ENCODE measurements at regions not wholly inside any gene's neighbourhood (a gene's known extent, or its start where the extent isn't known, plus 50 kb on each side); places are given as distances from the start of the nearest gene placed in this dataset.
"Not testable (repeated sequence)": the region's sequence is repeated elsewhere in the genome, so short reads cannot be mapped to it uniquely, and the experiment has no call there.

DNA sequence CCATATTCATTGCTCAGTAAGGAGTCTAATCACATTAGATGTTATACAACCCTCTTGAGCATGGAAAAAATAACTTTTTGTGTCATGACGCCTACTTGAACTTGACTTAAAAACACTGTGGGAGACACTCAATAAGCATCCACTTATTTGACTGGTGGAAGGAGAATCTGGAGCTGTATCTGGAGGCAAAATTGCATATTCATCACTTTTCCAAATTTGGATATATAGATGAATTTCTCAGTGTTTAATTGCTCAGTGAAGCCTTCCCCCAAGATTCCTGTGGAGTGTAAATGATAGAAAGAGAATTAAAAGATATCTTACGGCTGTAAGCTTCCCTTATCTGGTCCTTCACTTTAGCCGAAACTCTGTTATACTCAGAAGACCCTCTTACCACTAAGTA is 610.7 kb upstream of the ADGRL2 start:
- no peak for DNase-seq

DNA sequence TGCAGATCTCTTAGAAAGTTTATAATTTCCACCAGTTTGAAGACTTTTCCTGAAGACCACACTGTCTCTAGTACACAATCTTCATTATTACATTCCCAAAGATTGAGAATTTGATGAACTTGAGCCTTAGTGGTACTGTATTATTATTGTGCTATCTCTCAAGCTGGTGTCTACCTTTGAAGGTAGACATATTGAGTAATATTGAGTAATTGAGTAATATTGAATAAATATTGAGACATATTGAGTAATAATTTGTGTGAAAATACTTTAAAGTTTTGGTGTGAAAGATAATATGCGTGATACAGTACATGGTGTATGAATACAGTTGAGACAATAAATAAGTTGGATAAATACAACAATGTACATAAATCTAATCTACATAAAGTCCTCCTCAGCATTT is 613.1 kb upstream of the ADGRL2 start:
- no peak for DNase-seq

DNA sequence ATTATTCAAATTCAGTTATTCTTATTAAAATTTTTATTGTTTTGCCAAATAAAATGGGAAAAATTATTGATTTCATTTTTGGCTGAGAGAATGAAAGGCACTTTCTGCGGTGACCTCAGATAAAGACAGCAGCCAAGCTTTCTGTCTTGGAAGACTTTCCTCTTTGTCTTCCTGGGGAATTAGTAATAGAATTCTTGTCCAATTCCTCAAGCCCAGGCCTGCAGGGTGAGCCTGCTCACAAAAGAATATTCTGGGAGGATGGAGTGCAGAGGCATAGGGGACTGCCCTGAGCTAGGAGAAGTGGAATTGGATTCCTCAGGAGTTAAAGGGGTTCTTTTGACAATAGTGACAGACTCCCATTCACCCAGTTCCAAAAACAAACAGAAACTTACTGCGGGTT is 614.5 kb upstream of the ADGRL2 start:
- no peak for DNase-seq

DNA sequence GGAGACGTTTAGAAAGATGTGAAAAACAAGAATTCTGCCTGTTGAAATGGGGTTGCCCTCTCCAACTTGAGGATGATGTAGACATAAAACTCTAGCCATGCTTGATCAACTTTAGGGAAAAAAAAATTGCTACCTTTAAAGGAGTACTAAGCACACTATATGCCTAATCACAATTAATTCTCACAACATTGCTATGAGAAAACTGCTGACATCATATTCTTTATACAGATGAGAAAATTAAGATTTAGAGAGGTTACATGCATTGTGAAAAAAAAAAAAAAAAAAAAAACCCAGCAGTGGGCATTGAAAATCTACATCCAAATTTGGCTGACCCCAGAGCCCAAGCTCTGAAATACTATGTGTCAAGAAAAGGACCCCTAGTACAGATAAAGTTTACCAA is 617.2 kb upstream of the ADGRL2 start:
- DNase-seq: no peak

DNA sequence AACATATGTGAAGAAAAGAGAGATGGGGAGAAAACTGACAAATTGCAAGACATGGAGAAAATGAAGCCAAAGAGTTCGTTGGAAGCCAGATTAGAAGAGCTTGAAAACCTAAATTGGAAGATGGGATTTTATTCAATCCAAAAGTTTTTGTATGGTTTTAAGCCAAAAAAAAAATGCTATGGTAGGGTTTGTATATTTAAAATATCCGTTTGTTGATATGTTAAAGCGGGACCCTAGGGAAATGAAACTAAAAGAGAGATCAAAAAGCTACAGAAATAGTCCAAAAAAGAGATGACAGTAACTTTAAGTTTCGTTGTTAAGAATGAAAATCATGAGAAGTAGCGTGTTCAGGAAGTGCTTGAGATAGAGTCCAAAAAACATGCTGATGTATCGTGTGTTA is 617.7 kb upstream of the ADGRL2 start:
- no peak for DNase-seq

DNA sequence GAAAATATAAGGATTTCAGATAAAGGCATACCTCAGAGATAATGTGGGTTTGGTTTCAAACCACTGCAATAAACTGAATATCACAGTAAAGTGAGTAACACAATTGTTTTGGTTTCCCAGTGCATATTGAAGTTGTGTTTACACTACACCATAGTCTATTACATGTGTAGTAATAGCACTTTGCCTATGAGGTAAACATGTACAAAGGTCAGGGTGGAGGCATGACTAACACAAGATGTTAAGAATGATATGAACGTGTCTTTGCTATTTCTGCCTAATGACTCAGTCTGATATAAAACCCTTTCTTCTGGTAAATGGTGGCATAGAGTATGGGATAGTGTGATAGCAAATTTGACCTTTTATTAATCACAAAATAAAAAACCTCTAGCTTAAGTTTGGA is 621.5 kb upstream of the ADGRL2 start:
- DNase-seq: no peak

DNA sequence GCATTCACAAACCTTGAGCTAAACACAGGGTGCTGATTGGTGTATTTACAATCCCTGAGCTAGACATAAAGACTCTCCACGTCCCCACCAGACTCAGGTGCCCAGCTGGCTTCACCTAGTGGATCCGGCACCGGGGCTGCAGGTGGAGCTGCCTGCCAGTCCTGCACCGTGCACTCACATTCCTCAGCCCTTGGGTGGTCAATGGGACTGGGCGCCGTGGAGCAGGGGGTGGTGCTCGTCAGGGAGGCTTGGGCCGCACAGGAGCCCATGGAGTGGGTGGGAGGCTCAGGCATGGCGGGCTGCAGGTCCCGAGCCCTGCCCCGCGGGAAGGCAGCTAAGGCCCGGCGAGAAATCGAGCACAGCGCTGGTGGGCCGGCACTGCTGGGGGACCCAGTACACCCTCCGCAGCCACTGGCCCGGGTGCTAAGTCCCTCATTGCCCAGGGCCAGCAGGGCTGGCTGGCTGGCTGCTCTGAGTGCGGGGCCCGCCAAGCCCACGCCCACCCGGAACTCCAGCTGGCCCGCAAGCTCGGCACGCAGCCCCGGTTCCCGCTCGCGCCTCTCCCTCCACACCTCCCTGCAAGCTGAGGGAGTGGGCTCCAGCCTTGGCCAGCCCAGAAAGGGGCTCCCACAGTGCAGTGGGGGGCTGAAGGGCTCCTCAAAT is 622.2 kb upstream of the ADGRL2 start:
- not testable (repeated sequence) for DNase-seq

DNA sequence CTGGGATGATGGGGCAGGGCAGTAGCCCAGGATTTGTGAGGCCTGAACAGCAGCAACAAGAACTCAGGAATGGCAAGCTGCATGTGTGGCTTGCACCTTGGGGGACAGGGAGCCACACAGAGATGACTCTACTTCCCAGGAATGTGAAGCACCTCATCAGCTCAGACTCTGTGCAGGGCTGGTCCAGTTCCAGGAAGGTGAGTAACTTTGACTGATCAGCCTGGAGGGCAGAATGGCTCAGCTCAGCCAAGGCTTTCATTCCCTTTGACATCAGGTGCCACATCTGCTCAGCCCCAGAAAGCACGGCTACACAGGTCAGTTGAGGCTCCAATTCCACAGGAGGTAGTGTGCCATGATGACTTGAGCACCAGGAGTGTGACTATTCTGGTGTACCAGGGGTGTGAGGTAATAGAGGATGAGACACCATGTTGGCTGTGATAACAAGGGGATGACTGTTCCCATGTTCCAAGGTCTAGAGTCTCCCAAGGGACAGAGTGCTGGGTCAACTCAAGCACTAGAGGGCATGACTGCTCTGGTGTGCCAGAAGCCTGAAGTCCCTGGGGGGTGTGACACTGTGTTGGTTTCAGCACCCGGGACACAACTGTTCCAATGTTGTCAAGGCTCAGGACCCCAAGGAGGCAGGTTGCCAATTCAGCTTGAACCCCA is 625.8 kb upstream of the ADGRL2 start:
- DNase-seq: no peak

DNA sequence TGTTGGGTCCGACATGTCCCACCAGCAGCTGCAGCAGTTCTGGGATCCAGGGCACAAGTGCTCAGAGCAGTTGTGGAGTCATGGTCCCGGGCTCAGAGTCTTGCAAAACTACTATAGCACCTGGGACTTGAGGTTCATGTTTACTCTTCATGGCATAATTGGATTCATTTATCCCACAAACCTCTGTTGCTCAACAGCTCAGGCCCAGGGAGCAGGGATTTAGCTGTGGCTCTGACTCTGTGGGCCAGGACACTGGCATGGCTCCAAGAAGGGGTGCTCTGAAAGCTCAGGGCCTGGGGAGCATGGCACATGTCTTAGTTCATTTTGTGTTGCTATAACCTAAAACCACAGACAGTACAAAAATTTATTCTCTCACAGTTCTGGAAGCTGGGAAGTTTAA is 626.7 kb upstream of the ADGRL2 start:
- no peak for DNase-seq

DNA sequence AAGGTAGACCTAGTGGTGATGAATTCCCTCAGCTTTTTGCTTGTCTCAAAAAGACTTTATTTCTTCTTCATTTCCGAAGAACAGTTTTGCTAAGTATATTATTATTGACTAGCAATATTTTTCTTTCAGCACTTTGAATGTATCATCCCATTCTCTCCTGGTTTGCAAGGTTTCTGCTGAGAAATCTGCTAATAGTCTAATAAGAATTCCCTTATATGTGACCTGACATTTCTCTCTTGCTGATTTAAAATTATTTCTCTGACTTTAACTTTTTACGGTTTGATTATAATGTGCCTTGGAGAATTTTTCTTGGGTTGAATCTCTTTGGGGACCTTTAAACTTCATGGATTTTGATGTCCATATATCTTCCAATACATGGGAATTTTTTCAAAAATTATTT is 628.3 kb upstream of the ADGRL2 start:
- no peak for DNase-seq

DNA sequence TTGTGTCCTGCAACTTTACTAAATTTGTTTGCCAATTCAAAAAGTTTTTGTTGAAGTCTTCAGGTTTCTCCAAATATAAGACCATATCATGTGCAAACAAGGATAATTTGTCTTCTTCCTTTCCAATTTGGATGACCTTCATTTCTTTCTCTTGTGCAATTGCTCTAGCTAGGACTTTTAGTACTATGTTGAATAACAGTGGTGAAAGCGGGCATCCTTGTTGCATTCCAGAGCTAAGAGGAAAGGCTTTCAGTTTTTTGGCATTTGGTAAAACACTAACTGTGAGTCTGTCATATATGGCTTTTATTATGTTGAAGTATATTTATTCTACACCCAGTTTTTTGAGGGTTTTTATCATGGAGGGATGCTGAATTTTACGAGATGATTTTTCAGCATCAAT is 630.0 kb upstream of the ADGRL2 start:
- no peak for DNase-seq

DNA sequence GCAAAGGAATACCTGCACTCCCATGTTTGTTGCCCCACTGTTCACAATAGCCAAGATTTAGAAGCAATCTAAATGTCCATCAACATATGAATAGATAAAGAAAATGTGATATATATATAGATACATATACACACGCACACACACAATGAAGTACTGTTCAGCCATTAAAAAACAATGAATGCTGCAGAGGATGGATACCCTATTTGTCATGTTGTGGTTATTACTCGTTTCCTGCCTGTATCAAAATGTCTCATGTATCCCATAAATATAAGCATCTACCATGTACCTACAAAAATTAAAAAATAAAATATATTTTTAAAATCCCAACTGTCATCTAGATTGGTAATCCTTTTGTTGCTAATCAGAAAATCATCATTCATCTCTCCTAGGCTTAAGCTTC is 634.8 kb upstream of the ADGRL2 start:
- no peak for DNase-seq

DNA sequence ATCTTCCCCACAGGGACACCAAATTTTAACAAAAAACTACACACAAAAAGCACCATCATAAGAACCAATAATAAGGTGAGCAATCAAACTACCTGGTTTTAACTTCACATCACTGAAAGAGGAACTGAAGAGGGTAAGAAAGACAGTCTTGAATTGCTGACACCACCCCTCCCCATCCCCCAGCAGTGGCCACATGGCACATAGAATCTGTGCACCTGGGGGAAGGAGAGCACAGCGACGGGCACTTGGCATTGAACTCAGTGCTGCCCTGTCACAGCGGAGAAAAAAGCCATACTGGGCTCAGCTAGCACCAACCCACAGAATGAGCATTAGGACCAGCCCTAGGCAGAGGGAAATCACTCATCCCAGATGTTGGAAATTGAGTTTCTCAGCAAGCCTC is 640.0 kb upstream of the ADGRL2 start:
- DNase-seq: no peak

DNA sequence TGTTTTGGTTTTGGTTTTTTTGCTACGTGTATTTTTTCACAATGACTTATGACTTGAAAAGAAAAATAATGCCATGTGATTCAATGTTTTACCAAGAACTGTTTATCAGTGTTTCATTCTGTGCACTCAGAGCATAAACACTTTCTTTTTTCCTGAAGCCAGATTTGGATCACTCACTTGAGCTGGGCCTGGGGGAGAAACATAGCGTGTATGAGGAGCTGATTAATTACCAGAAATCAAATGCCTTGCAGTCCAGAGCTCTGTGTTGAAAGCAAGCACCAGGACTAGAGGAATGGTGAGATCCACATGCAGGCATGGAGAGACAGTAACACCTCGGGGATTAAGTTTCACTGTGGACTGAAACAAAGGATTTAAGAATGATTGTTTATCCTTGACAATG is 642.1 kb upstream of the ADGRL2 start:
- DNase-seq: no peak

DNA sequence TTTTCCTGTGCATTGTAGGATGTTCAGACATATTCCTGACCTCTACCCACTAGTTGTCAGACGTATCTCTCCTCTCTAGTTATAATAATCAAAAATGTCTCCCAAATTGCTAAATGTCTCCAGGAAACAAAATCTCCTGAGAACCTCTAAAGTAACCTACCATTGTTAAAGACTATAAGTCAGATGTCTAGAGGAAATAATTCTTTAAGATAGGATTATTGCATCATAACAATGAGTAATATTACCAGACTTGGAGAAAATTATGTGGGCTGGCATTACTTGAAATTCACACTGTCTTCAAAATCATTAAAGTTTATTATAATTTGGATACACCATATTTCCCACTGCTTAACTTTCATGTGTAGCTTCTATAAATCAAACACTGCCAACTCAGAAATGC is 643.0 kb upstream of the ADGRL2 start:
- no peak for DNase-seq

DNA sequence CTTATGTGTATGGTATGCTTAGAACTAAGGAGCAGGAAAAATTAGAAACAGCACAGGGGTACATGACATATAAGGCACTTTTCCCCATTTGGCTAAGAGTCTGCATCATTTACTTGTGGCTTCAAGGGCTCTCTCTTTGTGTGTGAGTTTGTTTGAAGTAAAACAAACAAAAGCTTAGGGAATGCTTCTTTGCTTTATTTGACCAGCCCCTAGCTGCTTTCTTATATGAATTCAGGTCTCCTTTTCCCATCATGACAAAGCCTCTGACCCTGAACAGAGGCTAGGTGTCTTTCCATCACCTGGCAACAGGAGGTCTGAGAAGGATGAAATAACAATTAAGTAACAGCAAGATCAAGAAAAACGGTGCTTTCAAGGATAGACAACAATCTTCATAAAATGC is 643.8 kb upstream of the ADGRL2 start:
- no peak for DNase-seq

DNA sequence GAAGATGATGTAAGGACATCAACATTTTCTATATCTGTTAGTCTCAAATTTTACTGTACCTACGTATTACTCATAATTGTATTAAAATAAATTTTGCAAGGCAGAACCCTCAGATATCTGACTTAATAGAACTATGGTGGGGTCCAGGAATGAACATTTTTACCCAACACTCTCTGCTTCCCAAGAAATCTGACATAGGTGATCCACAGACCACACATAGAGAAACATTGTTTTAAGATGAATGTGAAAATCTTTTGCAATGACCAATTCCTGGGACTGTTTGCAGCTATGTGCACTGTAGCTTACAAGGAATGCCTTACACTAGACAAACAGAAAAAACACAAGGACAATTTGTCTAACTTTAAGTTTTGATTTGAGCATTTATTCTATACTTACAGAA is 645.6 kb upstream of the ADGRL2 start:
- no peak for DNase-seq

DNA sequence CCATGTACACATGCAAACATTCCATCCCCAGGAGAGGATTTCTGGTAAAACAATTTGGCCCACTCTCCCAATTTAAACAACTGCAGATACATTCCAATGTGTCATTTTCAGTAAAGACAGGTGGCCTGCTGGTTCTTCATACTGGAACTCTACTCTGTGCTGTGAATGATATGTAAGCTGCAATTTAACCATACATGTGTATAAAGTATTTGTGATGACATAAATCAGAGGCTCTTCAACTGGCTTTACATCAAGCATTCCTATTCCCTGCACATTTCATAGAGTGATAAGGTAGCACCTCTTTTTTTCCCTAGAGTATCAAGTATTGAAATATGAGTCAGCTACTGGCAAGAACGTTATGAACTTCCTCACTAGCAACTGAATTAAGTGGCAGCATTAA is 649.5 kb upstream of the ADGRL2 start:
- DNase-seq: no peak

DNA sequence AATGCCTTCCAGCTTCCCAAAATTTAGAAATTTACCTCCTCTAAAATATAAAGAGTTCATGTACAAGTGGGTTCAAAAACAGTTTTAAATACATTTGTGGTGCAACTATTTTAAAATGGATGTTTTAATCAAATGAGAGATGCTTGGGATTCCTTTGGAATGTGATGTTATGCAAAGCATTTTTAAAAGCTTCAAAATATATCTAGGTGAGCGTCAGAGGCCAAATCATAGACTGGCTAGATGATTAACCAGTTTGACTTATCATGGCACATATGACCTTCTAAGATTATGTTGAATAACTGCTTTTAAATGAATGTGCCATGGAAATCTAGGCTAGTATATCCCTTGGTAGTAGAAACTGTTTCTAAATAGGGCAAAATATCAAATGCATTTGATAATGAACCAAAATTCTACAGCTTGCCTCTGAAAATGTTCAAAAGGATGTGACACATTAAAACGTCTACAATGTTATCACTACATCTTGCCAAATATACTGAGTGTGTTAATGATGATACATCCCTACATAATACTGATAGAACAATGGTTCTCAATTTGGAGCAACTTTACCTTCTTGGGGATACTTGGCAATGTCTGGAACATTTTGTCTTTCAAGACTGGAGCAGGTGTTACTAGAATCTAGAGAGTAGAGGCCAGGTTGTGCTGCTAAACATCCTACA is 650.9 kb upstream of the ADGRL2 start:
- DNase-seq: no peak

DNA sequence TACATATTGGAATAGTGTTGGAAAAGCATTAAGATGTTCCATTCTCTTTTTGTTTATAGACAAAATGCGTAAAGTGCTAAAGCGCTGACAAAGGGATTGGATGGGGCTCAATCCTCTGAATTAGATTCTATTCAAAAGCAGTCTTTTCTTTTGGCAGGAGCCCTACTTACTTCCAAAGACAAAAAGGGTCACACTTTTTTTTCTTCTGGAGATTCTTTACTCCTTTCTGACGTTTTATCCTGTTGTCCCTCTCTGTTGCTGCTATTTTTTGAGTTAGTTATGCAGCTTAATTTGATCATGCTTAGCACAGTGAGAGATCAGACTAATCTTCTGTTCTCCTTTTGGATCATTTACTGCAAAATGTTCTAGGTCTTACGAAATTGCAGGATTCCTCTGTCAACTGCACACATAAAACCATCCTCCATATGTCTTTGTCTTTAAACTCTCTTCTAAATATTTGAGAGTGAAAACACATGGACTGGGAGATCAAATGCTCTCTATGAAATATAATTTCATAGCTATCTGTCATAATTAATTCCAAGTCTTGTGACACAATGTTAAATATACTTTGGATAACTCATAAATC is 656.4 kb upstream of the ADGRL2 start:
- no peak for DNase-seq

DNA sequence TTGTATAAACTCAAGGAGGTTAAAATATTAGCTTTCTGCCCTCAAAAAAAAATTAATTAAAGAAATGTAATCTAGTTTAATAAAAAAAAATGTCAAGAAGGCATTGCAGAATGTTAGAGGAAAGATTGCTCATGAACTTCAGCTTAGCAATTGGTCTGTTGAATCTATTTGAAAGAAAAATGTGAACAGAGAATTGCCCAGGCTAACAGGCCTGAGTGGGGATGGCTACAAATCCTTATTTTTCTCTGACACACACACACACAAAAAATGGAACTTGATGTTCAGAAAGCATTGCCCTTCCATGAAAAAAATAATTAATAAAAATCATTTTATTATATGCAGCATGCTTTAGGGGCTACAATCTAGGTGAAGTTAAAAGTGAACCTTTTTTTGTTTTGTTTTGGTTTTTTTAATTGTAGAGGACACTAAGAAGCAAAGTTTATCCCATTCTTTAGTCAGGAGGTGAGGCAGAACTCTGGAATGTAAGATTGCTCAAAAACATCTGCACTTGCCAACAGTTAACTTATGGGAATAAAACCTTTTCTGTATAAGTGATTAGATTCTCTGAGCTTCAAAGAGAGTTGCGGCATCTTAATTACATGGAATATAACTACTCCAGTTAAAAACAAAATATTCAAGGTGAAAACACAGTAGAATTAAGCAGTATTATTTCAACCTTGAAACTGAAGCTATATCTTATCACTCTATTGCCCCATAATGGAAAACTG is 658.5 kb upstream of the ADGRL2 start:
- DNase-seq: no peak

DNA sequence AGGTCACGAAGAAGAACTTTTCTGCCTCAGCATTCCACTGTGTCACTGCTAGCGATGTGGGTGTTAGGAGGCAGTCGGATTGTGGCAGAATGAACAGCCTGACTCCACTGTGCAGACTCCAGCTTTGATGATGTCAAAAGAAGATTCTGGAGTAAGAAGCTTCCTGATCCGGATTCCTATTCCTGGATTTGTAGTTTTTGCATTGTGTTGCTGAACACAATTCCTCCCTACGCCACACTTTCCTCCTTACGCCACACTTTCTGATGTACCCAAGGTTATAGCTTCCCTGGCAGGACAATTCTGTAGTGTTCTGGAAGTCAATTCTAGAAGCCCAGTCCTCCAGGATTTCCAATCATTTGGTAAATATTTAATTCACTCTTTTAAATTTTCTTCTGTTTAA is 665.2 kb upstream of the ADGRL2 start:
- no peak for DNase-seq

DNA sequence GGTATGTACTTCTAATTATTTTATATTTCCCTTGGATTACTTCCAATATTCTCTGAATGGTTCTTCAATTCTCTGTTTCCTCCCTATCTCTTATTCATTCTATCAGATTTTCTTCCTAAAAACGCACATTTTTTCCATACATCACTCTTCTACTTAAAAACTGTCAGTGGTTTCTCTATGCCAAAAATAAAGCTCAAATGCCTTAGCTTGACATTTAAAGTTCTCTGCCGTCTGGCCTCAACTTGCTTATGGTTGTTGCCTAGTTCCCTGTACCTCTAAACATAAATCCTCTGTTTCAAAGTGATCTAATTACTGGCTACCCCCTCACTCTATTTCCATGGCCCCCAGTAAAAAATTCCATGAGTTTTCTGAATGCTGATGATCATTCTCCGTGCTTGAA is 671.0 kb upstream of the ADGRL2 start:
- DNase-seq: no peak

DNA sequence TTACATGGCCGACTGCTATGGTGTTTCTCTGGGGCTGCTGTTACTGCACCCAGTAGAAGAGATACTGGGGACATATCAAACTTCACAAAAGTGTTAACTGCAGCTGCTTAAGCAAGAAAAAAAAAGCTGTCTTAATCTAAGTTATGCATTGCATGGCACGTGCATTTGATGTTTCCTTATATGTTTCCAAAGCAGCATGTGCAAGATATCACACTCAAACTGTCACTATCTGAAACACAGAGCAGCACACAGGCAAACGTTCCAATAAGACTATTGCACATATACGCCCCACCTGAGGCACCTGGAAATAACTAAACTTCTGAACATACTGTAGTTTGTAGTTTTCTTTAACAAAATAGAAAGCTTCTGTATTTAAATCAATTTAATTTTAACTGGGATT is 671.4 kb upstream of the ADGRL2 start:
- no peak for DNase-seq
